HepG2 (cell line): ENCODE measurements at regions not wholly inside any gene's neighbourhood (a gene's known extent, or its start where the extent isn't known, plus 50 kb on each side); places are given as distances from the start of the nearest gene placed in this dataset.

Source experiments
- ATAC-seq: fragments of 200-7000 bp; cut with Tn5 transposase; 3 replicates; pipeline ENCODE4 v1.9.1; 2020; ENCODE audit warnings: mild to moderate bottlenecking, moderate library complexity
- BruUV-seq: library from RNA; stranded (reverse); fragments of 400-500 nt; replicated peaks from 2 replicates; lab custom pipeline; 2021; lab: Mats Ljungman, UMichigan
- CTCF ChIA-PET: fragments of 300-600 bp; formaldehyde crosslinking; extraction: SDS; loops from one replicate; lab custom pipeline; 2021; ENCODE audit warnings: low total read pairs, inconsistent platforms, low intra/inter-chr PET ratio; lab: Yijun Ruan, JAX
- POLR2A ChIA-PET: fragments of 350-600 bp; sonication (Branson Sonifier 250); formaldehyde crosslinking; loops from one replicate; lab custom pipeline; 2020; ENCODE audit warnings: antibody characterized with exemption, inconsistent platforms; lab: Yijun Ruan, JAX
- DNase-seq: peaks from one replicate; pipeline ENCODE4 v3.0.0-alpha.2; 2015; ENCODE audit warnings: low spot score
- FAIRE-seq: peaks from 3 replicates; lab custom pipeline; 2011; peaks lifted over from hg19 to GRCh38; lab: Jason Lieb, UNC
- H2AFZ ChIP-seq: one replicate; pipeline ENCODE4 v1.6.1; 2011; ENCODE audit warnings: low read length, inconsistent platforms
- H3K27ac ChIP-seq: fragments of 300-600 bp; 3 replicates; pipeline ENCODE4 v1.8.0; 2011; ENCODE audit warnings: mixed run types, mild to moderate bottlenecking, mixed read lengths, low read length, inconsistent platforms; ENCODE audit not compliant: insufficient read depth; ENCODE audit errors: extremely low read length
- H3K27me3 ChIP-seq, 2 experiments: fragments of 200-600 bp in 1 of 2; 2 replicates in 1 of 2; 3 replicates in 1 of 2; pipeline versions ENCODE4 v1.6.0 to v1.8.0; 2011; ENCODE audit warnings: low read length in 2 of 2, mild to moderate bottlenecking in 2 of 2, moderate library complexity in 2 of 2, inconsistent platforms in 1 of 2; ENCODE audit not compliant: insufficient read depth in 2 of 2, control insufficient read depth in 1 of 2
- H3K36me3 ChIP-seq, 2 experiments: fragments of 200-600 bp in 1 of 2; replicated peaks in 1 of 2; 2 replicates in 1 of 2; 3 replicates in 1 of 2; pipeline versions ENCODE4 v1.5.1 to v1.8.0; 2011; ENCODE audit warnings: low read length in 2 of 2, inconsistent platforms in 1 of 2; ENCODE audit not compliant: insufficient read depth in 2 of 2, control insufficient read depth in 1 of 2
- H3K4me1 ChIP-seq: 2 replicates; pipeline ENCODE4 v1.5.1; 2012; ENCODE audit warnings: low read length, inconsistent platforms; ENCODE audit not compliant: insufficient read depth
- H3K4me2 ChIP-seq: 2 replicates; pipeline ENCODE4 v1.6.0; 2011; ENCODE audit warnings: low read depth, low read length, inconsistent platforms
- H3K4me3 ChIP-seq, 3 experiments: fragments of 200-600 bp in 1 of 3; sonication (generic), shearing (Covaris generic) in 1 of 3; replicated peaks in 1 of 3; 2 replicates each; pipeline ENCODE4 v1.5.1; 2011 to 2016; ENCODE audit warnings: low read length in 3 of 3, inconsistent platforms in 2 of 3, low read depth in 2 of 3, mild to moderate bottlenecking in 2 of 3, control low read depth in 1 of 3, mixed read lengths in 1 of 3; ENCODE audit not compliant: insufficient read depth in 1 of 3
- H3K79me2 ChIP-seq: one replicate; pipeline ENCODE4 v1.6.1; 2011; ENCODE audit warnings: low read length, inconsistent platforms; ENCODE audit not compliant: insufficient read depth
- H3K9ac ChIP-seq: 2 replicates; pipeline ENCODE4 v1.6.0; 2011; ENCODE audit warnings: mild to moderate bottlenecking, low read depth, low read length, inconsistent platforms; ENCODE audit not compliant: insufficient read depth
- H3K9me3 ChIP-seq: 2 replicates; pipeline ENCODE4 v1.5.1; 2012; ENCODE audit warnings: mild to moderate bottlenecking, low read length
- H4K20me1 ChIP-seq: 2 replicates; pipeline ENCODE4 v1.6.0; 2011; ENCODE audit warnings: inconsistent platforms, mild to moderate bottlenecking, low read length, moderate library complexity; ENCODE audit not compliant: insufficient read depth
- GATAD1 ChIP-seq: IDR thresholded peaks from 2 replicates; pipeline ENCODE4 v1.6.1; 2016; ENCODE audit warnings: missing genetic modification reagents, missing compliant biosample characterization
- SYNCRIP ChIP-seq: fragments of 200-400 bp; formaldehyde crosslinking; IDR thresholded peaks from 2 replicates; pipeline ENCODE4 v1.6.1; 2018; ENCODE audit warnings: mild to moderate bottlenecking, low read depth, low read length; ENCODE audit not compliant: insufficient read depth
- WGBS: methylation state at CpG from one replicate; pipeline ENCODE4 v1.1.6; 2017; ENCODE audit warnings: low lambda C conversion rate; 5-methylcytosine and 5-hydroxymethylcytosine counted together
- in situ Hi-C: cut with HindIII; loops from 2 replicates; pipeline ENCODE4 v1.10.0; 2017; ENCODE audit warnings: low pct_unique_long_range_greater_than_20kb; ENCODE audit not compliant: extremely low pct_ligation_motif_present
- intact Hi-C: fragments of 100-400 bp; cut with micrococcal nuclease; formaldehyde crosslinking; loops from one replicate; pipeline ENCODE4 v1.10.0; 2022; ENCODE audit not compliant: unreplicated experiment
- TF ChIP-seq, protein P1 (sequence below): sonication (generic); formaldehyde crosslinking; IDR thresholded peaks from 2 replicates; pipeline ENCODE4 v1.5.0; 2020; ENCODE audit warnings: missing genetic modification reagents, mild to moderate bottlenecking, borderline replicate concordance
- TF ChIP-seq, protein P2 (sequence below): sonication (generic); formaldehyde crosslinking; IDR thresholded peaks from 2 replicates; pipeline ENCODE4 v1.4.0; 2020; ENCODE audit warnings: low read depth, mild to moderate bottlenecking, missing genetic modification reagents

DNA sequence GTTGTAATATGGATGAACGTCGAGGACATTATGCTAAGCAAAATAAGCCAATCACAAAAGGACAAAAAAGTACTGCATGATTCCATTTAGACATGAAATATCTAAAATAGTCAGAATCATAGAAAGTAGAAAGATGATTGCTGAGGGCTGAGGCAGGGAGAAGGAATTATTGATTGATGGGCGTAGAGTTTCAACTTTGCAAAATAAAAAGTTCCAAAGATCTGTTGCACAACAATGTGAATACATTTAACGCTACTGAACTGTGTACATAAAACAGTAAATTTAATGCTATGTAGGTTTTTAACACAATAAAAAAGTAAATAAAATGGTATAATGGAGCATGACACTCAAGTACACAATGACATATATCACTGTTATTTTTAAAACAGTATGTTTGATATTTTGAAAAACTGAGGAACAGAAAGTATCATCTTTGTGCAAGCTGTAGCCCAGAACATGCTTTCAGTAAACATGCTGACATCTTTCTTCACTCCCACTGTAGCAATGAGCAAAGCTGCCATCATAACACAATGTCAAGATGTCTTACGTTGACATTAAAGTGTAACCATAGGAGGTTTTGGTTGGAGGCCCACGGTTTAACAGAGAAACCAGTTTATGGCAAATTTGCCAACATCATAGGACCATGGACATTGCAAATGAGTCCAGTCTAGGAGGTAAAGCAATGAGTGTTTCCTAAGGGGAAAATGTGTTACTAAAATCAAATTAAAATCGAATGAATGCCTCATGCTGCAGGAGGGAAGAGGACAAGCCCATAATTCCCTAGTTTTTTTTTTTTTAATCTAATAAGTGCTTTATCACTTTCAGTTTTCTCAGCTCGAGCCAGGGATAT lies 125.8 kb upstream of the SGCD start (continued):
- TF ChIP-seq, protein P1, sequence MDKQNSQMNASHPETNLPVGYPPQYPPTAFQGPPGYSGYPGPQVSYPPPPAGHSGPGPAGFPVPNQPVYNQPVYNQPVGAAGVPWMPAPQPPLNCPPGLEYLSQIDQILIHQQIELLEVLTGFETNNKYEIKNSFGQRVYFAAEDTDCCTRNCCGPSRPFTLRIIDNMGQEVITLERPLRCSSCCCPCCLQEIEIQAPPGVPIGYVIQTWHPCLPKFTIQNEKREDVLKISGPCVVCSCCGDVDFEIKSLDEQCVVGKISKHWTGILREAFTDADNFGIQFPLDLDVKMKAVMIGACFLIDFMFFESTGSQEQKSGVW, result no peak
- no peak for TF ChIP-seq GATAD1
- TF ChIP-seq, protein P2, sequence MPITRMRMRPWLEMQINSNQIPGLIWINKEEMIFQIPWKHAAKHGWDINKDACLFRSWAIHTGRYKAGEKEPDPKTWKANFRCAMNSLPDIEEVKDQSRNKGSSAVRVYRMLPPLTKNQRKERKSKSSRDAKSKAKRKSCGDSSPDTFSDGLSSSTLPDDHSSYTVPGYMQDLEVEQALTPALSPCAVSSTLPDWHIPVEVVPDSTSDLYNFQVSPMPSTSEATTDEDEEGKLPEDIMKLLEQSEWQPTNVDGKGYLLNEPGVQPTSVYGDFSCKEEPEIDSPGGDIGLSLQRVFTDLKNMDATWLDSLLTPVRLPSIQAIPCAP (CRISPR knock-in tag), result no peak

DNA sequence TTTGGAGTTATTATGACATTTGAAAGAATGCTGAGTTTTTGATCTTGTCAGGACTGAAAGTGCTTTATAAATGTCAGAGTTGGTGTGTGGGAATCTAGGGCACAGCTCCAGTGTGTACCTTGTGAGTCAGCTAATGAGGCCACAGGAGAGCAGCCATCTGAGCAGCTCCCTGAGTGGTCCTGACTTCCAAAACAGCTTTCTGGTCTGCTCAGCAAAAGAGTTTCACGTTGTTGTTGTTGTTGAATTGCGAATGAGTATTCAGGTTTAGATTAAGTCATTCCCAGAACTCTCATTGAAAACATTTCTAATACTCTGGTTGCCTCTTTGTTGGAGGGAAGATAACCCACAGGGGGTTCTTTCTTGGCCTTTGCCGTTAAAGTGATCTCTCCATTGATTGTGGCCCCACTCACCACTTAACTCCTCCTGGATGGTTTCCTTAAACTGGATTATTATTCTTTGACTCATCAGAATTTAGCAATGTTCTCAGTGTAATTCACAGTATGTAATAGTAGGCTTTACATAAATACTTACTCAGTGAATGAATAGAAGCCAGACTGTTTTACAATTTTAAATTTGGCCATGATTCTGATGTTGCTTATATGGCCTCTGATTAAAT lies 125.1 kb upstream of the SGCD start:
- 0% methylated on average over 3 of the region's 3 CpGs for WGBS
- ChIA-PET POLR2A (no interaction called here), CTCF (no interaction called here)
- no peak overlapping the region for H3K27ac ChIP-seq
- no peaks in the 10 kb centered on the region for H3K79me2 ChIP-seq
- H3K4me3 ChIP-seq, result no peak overlapping the region
- H3K27me3 ChIP-seq, result no peaks in the 10 kb centered on the region
- ATAC-seq (no peak), DNase-seq (no peak), FAIRE-seq (no peak)
- H3K9ac ChIP-seq, result no peak overlapping the region
- no peaks in the 10 kb centered on the region for H3K4me1 ChIP-seq
- H2AFZ ChIP-seq, result no peak overlapping the region
- no peak for TF ChIP-seq SYNCRIP
- H3K36me3 ChIP-seq, result no peaks in the 10 kb centered on the region
- no peaks in the 10 kb centered on the region for H4K20me1 ChIP-seq
- intact Hi-C loops, result no loop called here
- peaks cover 19% of the 10 kb centered on the region for H3K9me3 ChIP-seq
- in situ Hi-C loops, result no loop called here
- H3K4me2 ChIP-seq, result no peak overlapping the region
- no TSS peak for BruUV-seq
